KBM-7 (cell line): ENCODE measurements at regions not wholly inside any gene's neighbourhood (a gene's known extent, or its start where the extent isn't known, plus 50 kb on each side); places are given as distances from the start of the nearest gene placed in this dataset.

Source experiments
- DNase-seq: peaks from one replicate; pipeline ENCODE4 v3.0.0-alpha.2; 2015
- in situ Hi-C: fragments of 300-500 bp; cut with MboI; formaldehyde crosslinking; loops from 2 replicates; pipeline ENCODE4 v1.14.3; 2020; ENCODE audit warnings: low sequenced_read_pairs, low pct_unique_long_range_greater_than_20kb, mixed read lengths

DNA sequence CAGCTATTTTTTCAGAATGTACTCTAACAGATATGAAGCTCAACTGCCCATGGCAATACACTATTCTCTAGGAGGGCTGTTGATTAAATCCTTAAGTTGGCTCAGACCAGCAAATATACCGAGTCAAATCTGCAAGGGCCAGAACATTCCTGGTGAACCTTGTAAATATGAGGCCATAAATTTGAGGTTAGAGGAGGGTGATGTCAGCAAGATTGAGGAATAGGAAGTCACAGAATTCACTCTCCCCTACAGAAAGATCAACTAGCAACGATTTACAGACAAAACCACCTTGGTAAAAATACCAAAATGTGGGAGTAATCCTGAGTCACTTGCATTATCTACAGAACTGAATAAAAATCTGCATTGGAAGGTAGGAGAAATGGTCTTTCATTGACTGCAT, 399.3 kb downstream of the GPM6A start:
- DNase-seq, result peak; percentile 32
- in situ Hi-C loops, result no loop called here

DNA sequence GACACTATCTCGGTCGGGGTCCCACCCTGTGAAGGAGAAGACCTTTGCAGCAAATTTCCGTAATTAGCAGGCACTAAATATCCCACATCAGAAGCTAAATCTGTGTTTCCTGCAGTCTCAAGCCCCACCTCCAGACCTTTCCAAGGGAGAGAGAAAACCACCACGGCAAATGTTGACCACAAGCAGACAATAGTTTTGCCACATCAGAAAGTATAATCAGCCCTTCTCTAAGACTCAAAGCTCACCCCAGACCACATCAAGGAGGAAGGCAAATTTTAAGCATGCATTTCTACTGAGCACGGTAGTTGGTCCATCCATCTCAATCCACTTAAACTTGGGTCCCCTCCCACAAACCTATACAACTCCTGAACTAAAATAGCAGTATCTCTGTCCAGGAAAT, 398.5 kb downstream of the GPM6A start:
- DNase-seq, result peak; percentile 52
- in situ Hi-C loops, result no loop called here

DNA sequence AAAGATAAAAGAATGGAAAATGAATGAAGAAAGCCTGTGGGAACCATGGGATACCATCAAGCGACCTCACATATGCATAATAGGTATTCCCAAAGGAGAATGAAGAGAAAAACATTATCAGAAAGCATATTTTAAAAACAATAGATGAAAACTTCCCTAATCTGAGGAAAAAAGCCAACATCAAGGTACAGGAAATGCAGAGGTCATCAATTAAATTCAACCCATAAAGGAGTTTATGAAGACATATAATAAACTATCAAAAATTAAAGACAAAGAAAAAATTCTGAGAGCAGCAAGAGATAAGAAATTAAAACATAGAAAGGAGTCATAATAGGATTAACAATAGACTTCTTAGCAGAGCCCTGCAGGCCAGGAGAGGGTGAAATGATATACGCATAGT, 397.5 kb downstream of the GPM6A start:
- DNase-seq, result no peak
- in situ Hi-C loops, result no loop called here

DNA sequence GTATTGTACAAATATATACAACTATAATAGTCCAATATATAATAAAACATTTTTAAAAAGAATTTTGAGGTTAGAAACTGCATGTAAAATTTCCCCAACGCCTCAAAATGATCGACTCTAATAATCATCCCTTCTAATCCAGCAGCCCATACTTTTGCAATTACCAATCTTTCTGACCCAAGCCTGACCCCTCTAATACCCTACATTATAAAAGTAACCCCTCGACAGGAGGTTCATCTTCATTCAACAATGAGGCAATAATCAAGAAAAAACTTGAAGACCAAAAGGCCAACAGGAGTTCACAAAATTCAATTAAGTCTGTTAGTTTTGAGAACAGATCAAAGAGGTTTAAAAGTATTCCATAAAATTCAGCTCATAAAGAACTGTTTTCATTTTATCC, 393.5 kb downstream of the GPM6A start:
- no peak for DNase-seq
- in situ Hi-C loops, result no loop called here

DNA sequence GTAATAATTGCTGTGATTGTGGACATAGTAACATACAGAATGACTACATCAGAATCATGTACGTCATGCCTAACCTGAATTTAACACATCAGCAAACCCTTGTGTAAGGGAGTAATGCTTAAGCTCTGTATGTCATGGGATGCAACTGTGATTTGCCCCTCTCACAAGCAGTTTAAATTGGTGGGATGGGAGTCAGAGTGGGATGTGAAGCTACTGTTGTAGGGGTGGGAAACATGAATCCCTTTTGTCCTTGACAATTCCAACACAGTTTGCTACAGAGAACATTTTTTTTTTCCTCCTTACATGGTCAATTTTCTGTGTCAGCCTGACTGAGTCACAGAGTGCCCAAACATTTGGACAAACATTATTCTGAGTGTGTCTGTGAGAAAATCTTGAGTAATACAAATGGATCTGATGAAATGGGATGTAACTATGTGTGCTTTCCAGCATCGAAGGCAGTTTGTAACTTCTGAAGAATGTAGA, 392.8 kb downstream of the GPM6A start:
- DNase-seq, result no peak
- in situ Hi-C loops, result no loop called here

DNA sequence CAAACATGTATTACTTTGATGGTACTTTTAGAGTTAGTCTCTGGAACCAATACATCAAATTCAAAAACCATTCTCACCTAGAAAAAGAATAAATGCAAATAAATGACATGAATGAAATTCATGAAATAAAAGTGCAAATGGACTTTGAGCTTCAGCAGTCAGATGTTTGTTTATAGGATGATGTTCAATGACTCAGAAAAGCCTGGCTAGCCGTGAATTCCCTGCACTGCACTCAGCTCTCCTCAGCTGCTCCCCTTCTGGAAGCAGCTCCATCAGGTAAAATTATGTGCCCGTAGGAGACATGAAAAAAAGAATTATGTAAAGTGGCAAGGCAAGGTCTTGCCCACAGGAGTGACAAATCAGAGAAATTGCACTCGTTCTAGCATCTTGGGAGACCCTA, 390.6 kb downstream of the GPM6A start:
- in situ Hi-C loops, result no loop called here
- no peak for DNase-seq

DNA sequence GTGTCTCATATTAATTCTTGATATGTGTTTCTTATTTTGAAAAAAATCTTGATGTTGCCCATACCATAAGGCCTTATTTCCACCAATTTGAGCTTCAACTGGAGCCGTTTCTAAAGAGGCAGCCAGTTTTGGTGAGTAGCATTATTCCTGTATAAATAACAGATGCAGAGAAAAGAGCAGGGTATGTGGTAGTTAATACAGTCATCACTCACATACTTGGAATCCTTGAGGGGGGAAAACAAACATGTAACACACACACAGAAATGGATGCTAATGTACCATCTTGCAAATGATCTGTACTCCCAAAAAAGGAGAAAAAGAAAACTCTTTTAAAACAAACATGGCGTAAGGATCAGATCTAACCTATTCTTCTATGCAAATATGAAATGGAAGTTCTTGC, 389.7 kb downstream of the GPM6A start:
- in situ Hi-C loops, result no loop called here
- no peak for DNase-seq

DNA sequence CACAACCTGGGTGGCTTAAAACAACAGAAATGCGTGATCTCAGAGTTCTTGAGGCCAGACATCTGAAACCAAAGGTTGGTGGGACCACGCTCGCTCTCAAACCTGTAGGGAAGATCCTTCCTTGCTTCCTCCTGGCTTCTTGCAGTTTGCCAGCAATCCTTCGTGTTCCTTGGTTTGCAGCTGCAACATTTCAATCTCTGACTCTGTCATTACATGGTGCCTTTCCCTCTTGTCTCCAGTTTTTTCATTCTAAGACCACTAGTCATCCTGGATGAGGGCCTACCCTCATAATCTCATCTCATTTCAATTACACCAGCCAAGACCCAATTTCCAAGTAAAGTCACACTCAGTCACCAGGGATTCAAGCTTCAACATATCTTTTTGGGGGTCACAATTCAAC, 388.0 kb downstream of the GPM6A start:
- DNase-seq, result no peak
- in situ Hi-C loops, result no loop called here

DNA sequence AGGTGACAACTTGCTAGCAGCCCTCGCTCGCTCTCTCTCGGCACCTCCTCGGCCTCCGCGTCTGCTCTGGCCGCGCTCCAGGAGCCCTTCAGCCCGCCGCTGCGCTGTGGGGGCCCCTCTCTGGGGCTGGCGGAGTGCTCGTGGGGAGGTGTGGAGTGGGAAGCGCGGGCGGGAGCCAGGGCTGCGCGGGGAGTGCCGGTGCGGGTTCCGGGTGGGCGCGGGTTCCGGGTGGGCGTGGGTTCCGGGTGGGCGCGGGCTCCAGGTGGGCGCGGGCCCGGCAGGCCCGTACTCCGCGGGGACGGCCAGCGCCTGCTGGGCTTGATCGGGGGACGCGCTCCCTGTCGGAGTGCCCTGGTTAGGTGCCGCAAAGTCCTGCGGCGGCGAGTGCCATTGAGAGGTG, 384.3 kb downstream of the GPM6A start:
- in situ Hi-C loops, result no loop called here
- DNase-seq, result no peak

DNA sequence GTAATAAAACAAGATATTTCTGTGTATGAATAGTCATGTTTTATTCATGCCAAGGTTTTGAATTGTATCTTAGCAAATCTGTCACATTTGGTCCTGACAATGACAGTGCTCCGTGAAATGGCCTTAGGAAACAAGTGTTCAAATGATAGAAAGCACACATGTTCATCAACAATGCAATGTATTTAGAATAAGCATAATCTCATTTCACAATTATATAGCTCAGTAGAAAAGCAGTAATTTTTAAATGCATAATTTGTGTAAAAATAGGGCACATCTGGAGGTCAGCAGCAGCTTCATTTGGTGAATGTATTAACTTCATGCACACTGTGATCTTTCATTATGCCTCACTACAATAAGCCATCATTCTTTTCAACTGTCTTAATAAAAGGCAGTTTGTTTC, 380.4 kb downstream of the GPM6A start:
- in situ Hi-C loops, result no loop called here

DNA sequence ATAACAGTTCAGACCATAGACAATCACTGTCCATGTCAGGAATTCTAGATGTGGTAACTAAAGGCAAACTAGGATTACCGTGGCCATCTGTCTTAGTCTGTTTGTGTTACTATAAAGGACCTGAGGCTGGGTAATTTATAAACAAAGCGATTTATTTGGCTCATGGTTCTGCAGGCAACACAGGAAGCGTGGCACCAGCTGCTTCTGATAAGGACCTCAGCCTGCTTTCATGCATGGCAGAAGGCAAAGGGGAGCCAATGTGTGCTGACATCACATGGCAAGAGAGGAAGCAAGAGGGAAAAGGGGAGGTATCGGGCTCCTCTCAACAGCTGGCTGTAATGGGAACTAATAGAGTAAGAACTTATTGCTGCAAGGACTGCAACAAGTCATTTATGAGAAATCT, 376.7 kb downstream of the GPM6A start:
- peak; percentile 87 for DNase-seq

More for the DNA sequence above, 380.4 kb downstream of the GPM6A start:
- DNase-seq, result no peak

DNA sequence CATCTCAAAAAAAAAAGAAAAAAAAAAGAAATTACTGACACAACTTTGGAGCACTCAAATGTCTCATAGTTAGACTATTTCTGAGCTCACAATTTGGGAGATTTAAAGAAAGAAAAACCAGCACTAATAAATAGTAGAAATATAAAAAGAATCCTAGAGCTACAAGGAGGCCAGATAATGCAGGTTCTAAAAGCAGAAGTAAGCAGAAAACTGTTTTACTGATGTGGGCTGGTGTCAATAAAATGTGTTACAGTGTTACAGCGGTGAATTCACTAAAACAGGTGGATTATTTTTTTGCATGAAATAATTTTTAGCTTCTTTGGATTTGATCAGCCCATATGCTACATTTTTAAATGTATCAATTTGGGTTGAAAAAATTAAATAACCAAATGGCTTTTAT, 375.9 kb downstream of the GPM6A start:
- in situ Hi-C loops, result no loop called here

More for the DNA sequence above, 376.7 kb downstream of the GPM6A start:
- in situ Hi-C loops, result no loop called here

DNA sequence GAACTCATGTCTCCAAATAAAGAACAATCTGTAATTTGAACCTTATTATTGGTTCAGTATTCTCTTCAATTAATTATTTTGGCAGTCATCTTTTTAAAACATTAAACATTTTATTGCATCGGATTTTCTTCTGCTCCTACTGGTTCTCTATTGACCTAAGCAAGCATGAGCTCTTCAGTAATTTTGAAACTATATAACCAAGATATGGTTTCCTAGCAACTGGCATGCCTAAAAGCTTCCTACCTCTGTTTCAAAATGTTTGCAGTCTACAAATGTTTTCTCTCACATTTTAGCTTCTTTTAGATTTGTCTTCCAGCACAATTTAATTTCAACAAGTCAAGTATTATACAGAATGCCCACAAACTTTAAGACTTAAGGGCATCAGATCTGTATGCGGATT, 371.3 kb downstream of the GPM6A start:
- in situ Hi-C loops, result no loop called here
- no peak for DNase-seq

More for the DNA sequence above, 375.9 kb downstream of the GPM6A start:
- no peak for DNase-seq

DNA sequence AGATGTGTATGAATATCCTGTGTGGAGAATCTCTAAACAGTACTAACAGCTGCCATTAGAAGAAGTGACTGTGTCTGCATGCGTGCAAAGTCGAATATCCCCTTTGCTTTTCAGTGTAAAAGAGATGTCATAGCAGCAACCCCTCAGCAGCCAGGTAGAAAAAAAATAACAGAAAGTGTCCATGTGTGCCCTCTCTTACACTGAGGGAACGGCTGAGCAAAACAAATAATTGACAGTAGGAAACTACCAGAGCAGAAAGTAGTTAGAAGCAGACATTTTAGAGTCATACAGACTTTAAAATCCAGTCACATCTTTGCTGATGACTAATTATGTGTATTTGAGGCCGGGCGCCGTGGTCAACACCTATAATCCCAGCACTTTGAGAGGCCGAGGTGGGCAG, 370.8 kb downstream of the GPM6A start:
- DNase-seq, result no peak
- in situ Hi-C loops, result no loop called here

DNA sequence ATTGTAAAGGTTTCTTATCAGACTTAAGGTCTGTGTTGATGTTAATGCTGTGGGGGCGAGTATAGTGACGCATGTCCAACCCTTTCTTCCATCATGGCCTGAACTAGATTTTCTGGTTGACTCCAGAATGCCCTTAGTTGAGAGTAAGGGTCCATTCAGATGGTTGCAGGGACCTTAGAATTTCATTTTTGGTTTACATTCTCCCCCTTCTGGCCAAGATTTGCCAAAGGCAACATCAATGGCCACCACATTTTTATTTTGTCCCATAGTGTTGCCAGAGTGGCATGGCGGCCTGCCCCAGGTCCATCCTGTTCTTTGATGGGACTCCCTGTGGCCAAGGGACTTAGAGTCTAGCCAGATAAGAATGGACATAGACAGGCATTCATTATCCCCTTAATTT, 368.5 kb downstream of the GPM6A start:
- peak; percentile 18 for DNase-seq
- in situ Hi-C loops, result no loop called here

DNA sequence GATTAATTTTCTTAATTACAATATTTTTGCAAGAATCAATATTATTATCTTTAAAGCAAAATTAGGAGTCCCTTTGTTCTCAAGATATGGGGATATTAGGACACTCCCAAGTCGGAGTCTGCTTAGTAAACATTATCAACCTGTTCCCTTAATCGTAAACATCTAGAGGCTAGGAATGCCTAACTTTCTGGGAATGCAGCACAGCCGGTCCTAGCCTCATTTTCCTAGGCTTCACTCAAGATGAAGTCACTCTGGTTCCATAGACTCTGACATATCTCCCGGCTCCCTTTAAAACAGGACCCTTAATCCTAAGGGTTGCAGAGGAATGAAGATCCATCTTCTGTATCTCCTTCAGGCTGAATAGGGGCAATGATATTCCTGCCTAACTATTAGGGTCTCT, 367.6 kb downstream of the GPM6A start:
- DNase-seq, result no peak
- in situ Hi-C loops, result no loop called here

DNA sequence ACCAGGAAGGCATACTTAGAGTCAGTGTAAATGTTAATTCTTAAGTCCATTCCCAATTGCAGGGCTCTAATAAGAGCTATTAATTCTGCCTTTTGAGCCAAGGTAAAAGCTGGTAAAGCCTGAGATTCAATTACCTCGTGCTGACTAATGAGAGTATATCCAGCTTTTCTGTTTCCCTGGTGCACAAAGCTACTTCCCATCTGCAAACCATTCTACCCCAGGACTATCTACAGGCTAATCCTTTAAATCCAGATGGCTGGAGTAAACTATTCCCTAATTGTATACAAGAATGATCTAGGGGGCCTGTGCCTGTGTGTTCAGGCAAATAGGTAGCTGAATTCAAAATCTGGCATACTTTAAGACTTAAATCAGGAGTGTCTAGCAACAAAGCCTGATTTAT, 365.0 kb downstream of the GPM6A start:
- in situ Hi-C loops, result no loop called here
- no peak for DNase-seq

DNA sequence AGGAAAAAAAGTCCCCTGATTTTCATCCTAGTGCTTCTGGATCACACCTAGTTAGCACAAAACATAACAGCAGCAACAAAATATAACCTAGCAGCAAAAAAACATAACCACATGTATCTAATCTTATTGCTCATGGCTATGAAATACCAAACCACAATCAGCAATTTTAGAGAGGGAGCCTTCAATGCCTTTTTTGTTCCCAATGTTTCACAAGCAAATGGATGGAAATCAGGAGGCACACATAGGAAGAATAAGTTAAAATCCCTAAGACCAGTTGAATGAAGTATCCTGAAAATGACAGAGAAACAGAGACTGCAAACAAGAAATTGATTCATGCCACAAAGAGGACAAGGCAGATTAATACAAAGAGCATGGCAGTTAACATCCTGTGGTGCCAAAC, 361.6 kb downstream of the GPM6A start:
- in situ Hi-C loops, result no loop called here
- no peak for DNase-seq

DNA sequence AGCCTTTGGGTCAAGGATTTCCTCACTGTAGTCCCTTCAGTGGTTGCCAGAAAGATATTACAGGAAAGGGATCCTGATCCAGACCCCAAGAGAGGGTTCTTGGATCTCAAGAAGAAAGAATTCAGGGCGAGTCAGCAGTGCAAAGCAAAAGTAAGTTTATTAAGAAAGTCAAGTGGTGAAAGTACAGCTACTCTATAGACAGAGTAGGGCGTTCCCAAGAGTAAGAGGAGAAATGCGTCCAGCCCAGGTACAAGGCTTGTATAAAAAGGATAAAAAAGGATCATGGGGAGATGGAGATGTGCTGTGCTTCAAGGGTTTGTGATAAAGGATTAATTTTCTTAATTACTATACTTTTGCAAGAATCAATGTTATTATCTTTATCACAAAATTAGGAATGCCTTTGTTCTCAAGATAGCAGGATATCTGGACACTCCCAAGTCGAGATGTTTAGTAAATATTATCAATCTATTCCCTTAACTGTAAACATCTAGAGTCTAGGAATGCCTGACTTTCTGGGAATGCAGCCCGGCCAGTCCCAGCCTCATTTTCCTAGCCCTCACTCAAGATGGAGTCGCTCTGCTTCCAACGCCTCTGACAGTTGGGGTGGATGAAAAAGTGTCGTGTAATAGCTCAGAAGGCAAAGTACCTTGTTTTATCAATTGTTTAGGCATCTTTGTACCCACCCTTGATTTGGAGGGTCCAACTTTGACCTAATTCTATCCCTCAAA, 360.7 kb downstream of the GPM6A start:
- in situ Hi-C loops, result no loop called here
- no peak for DNase-seq

DNA sequence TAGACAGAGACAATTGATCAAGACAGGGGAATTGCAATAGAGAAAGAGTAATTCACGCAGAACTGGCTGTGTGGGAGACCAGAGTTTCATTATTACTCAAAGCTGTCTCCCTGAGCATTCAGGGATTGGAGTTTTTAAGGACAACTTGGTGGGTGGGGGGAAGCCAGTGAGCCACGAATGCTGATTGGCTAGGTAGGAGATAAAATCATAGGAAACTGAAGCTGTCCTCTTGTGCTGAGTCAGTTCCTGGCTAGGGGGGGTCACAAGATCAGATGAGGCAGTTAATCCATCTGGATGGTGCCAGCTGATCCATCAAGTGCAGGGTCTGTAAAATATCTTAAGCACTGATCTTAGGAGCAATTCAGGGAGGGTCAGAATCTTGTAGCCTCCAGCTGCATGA, 358.6 kb downstream of the GPM6A start:
- in situ Hi-C loops, result no loop called here
- DNase-seq, result no peak

DNA sequence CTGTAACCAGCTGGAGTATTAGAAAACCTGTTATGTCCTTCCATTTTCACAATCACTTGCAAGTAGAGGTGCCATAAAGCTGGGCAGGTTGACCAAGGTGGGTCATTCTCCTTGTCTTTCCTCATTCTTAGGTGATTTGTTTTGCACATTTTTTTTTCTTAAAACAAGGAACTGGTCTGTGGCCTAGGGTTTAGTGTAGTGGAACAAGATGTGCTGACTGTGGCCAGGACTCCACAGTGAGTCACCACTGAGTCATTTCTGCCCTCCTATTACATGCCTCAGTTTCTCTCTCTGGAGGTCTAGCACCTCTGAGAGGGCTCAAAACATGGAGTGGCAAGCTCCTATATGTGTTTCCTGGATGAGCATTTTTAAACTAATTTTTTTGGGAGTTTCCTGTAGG, 355.9 kb downstream of the GPM6A start:
- in situ Hi-C loops, result no loop called here
- no peak for DNase-seq
